B cell (primary cell): ENCODE measurements at regions not wholly inside any gene's neighbourhood (a gene's known extent, or its start where the extent isn't known, plus 50 kb on each side); places are given as distances from the start of the nearest gene placed in this dataset.

Source experiments
- ATAC-seq: fragments of 200-7000 bp; cut with Tn5 transposase; one replicate; pipeline ENCODE4 v1.10.0; 2021; ENCODE audit warnings: low read depth, mild to moderate bottlenecking, moderate number of reproducible peaks, moderate library complexity
- CTCF ChIA-PET: fragments of 350-600 bp; sonication (Branson Sonifier 250); formaldehyde crosslinking; loops from one replicate; lab custom pipeline; 2021; ENCODE audit warnings: antibody characterized with exemption, inconsistent platforms; lab: Charles Lee
- POLR2A ChIA-PET: fragments of 350-600 bp; sonication (Branson Sonifier 250); formaldehyde crosslinking; loops from one replicate; lab custom pipeline; 2021; ENCODE audit warnings: antibody characterized with exemption; lab: Charles Lee
- DNase-seq: peaks from one replicate; pipeline ENCODE4 v3.0.0; 2013
- H2AFZ ChIP-seq: 2 replicates; pipeline ENCODE4 v1.6.1; 2012; ENCODE audit warnings: mild to moderate bottlenecking, low read depth, low read length; ENCODE audit not compliant: insufficient read depth, poor library complexity, severe bottlenecking
- H3K27ac ChIP-seq, 2 donors: 1 replicate in 1 of 2; 2 replicates in 1 of 2; pipeline ENCODE4 v1.5.1; 2012 to 2013; ENCODE audit warnings: low read length in 2 of 2, mild to moderate bottlenecking in 2 of 2, moderate library complexity in 1 of 2
- H3K27me3 ChIP-seq, 4 experiments: fragments of 200-600 bp in 1 of 4; sonication (generic) in 1 of 4; replicated peaks in 1 of 4; 1 replicate in 2 of 4; 2 replicates in 2 of 4; pipeline versions ENCODE4 v1.6.1 to v1.7.0; 2013 to 2016; ENCODE audit warnings: low read length in 3 of 4, mild to moderate bottlenecking in 2 of 4, mixed read lengths in 1 of 4, moderate library complexity in 1 of 4; ENCODE audit not compliant: insufficient read depth in 4 of 4, control insufficient read depth in 3 of 4; ENCODE audit errors: control extremely low read depth in 1 of 4
- H3K36me3 ChIP-seq, 2 experiments: replicated peaks in 1 of 2; 1 replicate in 1 of 2; 2 replicates in 1 of 2; pipeline versions ENCODE4 v1.6.1 to v1.7.1; 2013; ENCODE audit warnings: low read length in 1 of 2; ENCODE audit not compliant: insufficient read depth in 2 of 2, control insufficient read depth in 1 of 2; ENCODE audit errors: control extremely low read depth in 1 of 2, extremely low read depth in 1 of 2
- H3K4me1 ChIP-seq, 2 donors: fragments of 200-600 bp in 1 of 2; sonication (generic) in 1 of 2; 1 replicate in 1 of 2; 2 replicates in 1 of 2; pipeline versions ENCODE4 v1.5.1 to v1.6.1; 2013 to 2017; ENCODE audit warnings: low read length in 2 of 2; ENCODE audit not compliant: control insufficient read depth in 2 of 2, insufficient read depth in 2 of 2
- H3K4me2 ChIP-seq: replicated peaks from 2 replicates; pipeline ENCODE3; 2012; ENCODE audit warnings: mild to moderate bottlenecking, low read depth, low read length; ENCODE audit not compliant: poor library complexity, severe bottlenecking
- H3K4me3 ChIP-seq, 5 experiments: fragments of 200-600 bp in 1 of 5; sonication (generic) in 1 of 5; 1 replicate in 3 of 5; 2 replicates in 2 of 5; pipeline versions ENCODE4 v1.5.1 to v1.7.0; 2011 to 2016; ENCODE audit warnings: low read length in 4 of 5, mild to moderate bottlenecking in 4 of 5, low read depth in 2 of 5, control low read depth in 1 of 5, moderate library complexity in 1 of 5; ENCODE audit not compliant: insufficient read depth in 1 of 5; ENCODE audit errors: control extremely low read depth in 1 of 5, extremely low read depth in 1 of 5
- H3K79me2 ChIP-seq: fragments of 200-600 bp; sonication (generic); one replicate; pipeline ENCODE4 v1.6.0; 2016; ENCODE audit warnings: low read length; ENCODE audit not compliant: control insufficient read depth, insufficient read depth
- H3K9ac ChIP-seq: fragments of 200-600 bp; sonication (generic); 2 replicates; pipeline ENCODE4 v1.6.1; 2017; ENCODE audit warnings: mild to moderate bottlenecking, low read length, moderate library complexity
- H3K9me3 ChIP-seq, 3 donors: one replicate each; pipeline versions ENCODE4 v1.6.1 to v1.7.1; 2013; ENCODE audit warnings: low read length in 2 of 3; ENCODE audit not compliant: control insufficient read depth in 2 of 3, insufficient read depth in 1 of 3; ENCODE audit errors: control extremely low read depth in 1 of 3
- H4K20me1 ChIP-seq: 2 replicates; pipeline ENCODE4 v1.6.0; 2012; ENCODE audit warnings: mild to moderate bottlenecking, low read length; ENCODE audit not compliant: insufficient read depth, control insufficient read depth, poor library complexity, severe bottlenecking
- H3K27ac Mint-ChIP-seq: one replicate; pipeline ENCODE4 v1.8.0; 2021; ENCODE audit warnings: mixed read lengths
- H3K27me3 Mint-ChIP-seq: one replicate; pipeline ENCODE4 v1.8.0; 2021; ENCODE audit warnings: mixed read lengths
- H3K4me1 Mint-ChIP-seq: one replicate; pipeline ENCODE4 v1.8.0; 2021; ENCODE audit warnings: mixed read lengths
- H3K4me3 Mint-ChIP-seq: one replicate; pipeline ENCODE4 v1.8.0; 2021; ENCODE audit warnings: mixed read lengths
- H3K9me3 Mint-ChIP-seq: one replicate; pipeline ENCODE4 v1.8.0; 2022; ENCODE audit warnings: mixed read lengths; ENCODE audit not compliant: insufficient read depth
- EZH2 ChIP-seq: IDR thresholded peaks from 2 replicates; pipeline ENCODE4 v1.6.1; 2012; ENCODE audit warnings: borderline replicate concordance, low read depth, mild to moderate bottlenecking, moderate library complexity, low read length; ENCODE audit not compliant: insufficient read depth, poor library complexity, severe bottlenecking
- WGBS: methylation state at CpG from one replicate; pipeline ENCODE4 v1.1.5; 2013; ENCODE audit warnings: missing lambda C conversion rate; ENCODE audit not compliant: insufficient coverage; 5-methylcytosine and 5-hydroxymethylcytosine counted together
- intact Hi-C: fragments of 100-400 bp; cut with micrococcal nuclease; formaldehyde crosslinking; loops from one replicate; pipeline ENCODE4 v1.10.0; 2022
- TF ChIP-seq, protein P1 (sequence below): fragments of 200-600 bp; IDR thresholded peaks from one replicate; pipeline ENCODE4 v1.8.0; 2022; ENCODE audit warnings: antibody characterized with exemption, mild to moderate bottlenecking

DNA sequence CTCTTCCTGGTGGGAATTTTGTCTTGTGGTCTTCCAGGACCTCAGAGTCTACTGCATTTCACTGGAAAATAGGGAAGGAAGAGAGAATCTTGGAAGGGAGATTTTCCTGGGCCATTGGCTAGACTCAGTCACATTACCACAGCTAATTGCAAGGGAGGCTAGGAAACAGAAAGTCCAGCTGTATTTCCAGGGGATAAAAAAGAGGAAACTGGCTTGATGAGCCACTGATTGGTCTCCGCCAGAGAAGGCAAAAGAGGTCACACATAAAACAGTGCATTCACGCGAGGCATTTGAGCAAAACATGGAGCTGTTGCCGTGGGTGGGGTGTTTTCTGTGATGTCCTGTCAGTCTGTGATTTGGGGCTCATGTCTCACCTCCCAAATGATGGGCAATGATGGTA lies 345.3 kb downstream of the FOXL1 start:
- Mint-ChIP-seq H3K4me1 (no peaks in the 10 kb centered on the region), H3K4me3 (no peak overlapping the region), H3K9me3 (peaks cover 3% of the 10 kb centered on the region), H3K27me3 (peaks cover 44% of the 10 kb centered on the region), H3K27ac (no peak overlapping the region)
- 92% methylated on average over 4 of the region's 4 CpGs for WGBS
- CTCF ChIA-PET = no interaction called here
- TF ChIP-seq, protein P1, sequence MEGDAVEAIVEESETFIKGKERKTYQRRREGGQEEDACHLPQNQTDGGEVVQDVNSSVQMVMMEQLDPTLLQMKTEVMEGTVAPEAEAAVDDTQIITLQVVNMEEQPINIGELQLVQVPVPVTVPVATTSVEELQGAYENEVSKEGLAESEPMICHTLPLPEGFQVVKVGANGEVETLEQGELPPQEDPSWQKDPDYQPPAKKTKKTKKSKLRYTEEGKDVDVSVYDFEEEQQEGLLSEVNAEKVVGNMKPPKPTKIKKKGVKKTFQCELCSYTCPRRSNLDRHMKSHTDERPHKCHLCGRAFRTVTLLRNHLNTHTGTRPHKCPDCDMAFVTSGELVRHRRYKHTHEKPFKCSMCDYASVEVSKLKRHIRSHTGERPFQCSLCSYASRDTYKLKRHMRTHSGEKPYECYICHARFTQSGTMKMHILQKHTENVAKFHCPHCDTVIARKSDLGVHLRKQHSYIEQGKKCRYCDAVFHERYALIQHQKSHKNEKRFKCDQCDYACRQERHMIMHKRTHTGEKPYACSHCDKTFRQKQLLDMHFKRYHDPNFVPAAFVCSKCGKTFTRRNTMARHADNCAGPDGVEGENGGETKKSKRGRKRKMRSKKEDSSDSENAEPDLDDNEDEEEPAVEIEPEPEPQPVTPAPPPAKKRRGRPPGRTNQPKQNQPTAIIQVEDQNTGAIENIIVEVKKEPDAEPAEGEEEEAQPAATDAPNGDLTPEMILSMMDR = no peak
- no peak for TF ChIP-seq EZH2
- Histone ChIP-seq H3K9me3 (peaks cover 0 to 26% (median 0%) of the 10 kb centered on the region in 3 donors), H4K20me1 (no peaks in the 10 kb centered on the region), H3K9ac (no peak overlapping the region), H3K27ac (no peak overlapping the region), H3K4me2 (no peak overlapping the region), H2AFZ (no peak overlapping the region), H3K79me2 (no peaks in the 10 kb centered on the region), H3K36me3 (no peaks in the 10 kb centered on the region), H3K27me3 (peaks cover 0 to 43% (median 14%) of the 10 kb centered on the region in 4 experiments), H3K4me3 (no peak overlapping the region), H3K4me1 (peaks cover 0 to 4% of the 10 kb centered on the region in 2 donors)
- POLR2A ChIA-PET = no interaction called here
- intact Hi-C loops = no loop called here
- DNase-seq = no peak
- no peak for ATAC-seq

DNA sequence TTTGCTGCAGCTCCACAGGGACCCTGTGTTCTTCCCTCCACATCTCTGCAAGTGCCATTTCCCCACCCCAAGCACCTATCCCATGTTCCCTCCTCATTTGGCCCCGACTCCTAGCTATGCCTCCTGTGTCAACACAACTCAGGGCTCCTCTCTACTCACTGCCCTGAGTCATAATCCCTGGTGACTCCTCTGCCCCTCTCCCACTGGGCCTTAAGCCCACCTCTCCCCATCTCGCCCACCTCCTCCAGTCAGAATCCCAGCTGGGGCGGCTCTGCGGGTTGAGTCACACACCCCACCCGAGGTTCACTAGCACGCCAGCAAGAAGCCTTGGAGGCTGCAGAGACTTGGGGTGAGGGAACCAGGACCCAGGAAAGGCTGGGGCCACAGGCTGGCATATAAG lies 346.2 kb downstream of the FOXL1 start:
- DNase-seq (no peak), ATAC-seq (no peak)
- no peak overlapping the region for H3K9ac ChIP-seq
- ChIA-PET CTCF (no interaction called here), POLR2A (no interaction called here)
- H3K27ac ChIP-seq = no peak overlapping the region
- Mint-ChIP-seq H3K9me3 (peaks cover 3% of the 10 kb centered on the region), H3K27me3 (peaks cover 51% of the 10 kb centered on the region), H3K4me3 (no peak overlapping the region), H3K27ac (no peak overlapping the region), H3K4me1 (no peaks in the 10 kb centered on the region)
- peaks cover 0 to 27% (median 0%) of the 10 kb centered on the region in 3 donors for H3K9me3 ChIP-seq
- H4K20me1 ChIP-seq = no peaks in the 10 kb centered on the region
- peaks cover 0 to 52% (median 18%) of the 10 kb centered on the region in 4 experiments for H3K27me3 ChIP-seq
- no peaks in the 10 kb centered on the region for H3K79me2 ChIP-seq
- TF ChIP-seq EZH2 = no peak
- TF ChIP-seq, protein P1 = no peak
- intact Hi-C loops = no loop called here
- H3K36me3 ChIP-seq = no peaks in the 10 kb centered on the region
- no peak overlapping the region for H2AFZ ChIP-seq
- H3K4me3 ChIP-seq = no peak overlapping the region
- no peak overlapping the region for H3K4me2 ChIP-seq
- peaks cover 0 to 4% of the 10 kb centered on the region in 2 donors for H3K4me1 ChIP-seq
- whole genome bisulfite sequencing = 90% methylated on average over 6 of the region's 6 CpGs
